ENCODE measurements at regions not wholly inside any gene's neighbourhood (a gene's known extent, or its start where the extent isn't known, plus 50 kb on each side); places are given as distances from the start of the nearest gene placed in this dataset.

- intact Hi-C loops (cut with micrococcal nuclease), result no loop called here
- H3K27me3 Mint-ChIP-seq (ENCODE audit: low read depth in 3 of 3), result peaks cover 1 to 8% (median 3%) of the 10 kb centered on the region in 3 donors
Observed at GRCh38 chr1:57492586-57493226, 68.8 kb upstream of the DAB1 start.

GRCh38 chr1:57489358-57490036 is 65.6 kb upstream of the DAB1 start:
- no peaks in the 10 kb centered on the region for H3K9me3 ChIP-seq (replicated peaks in 1 of 2; ENCODE audit: control insufficient read depth in 1 of 2, insufficient read depth in 1 of 2, low read length in 2 of 2)
- peaks cover 1 to 8% (median 3%) of the 10 kb centered on the region in 3 donors for H3K27me3 Mint-ChIP-seq (ENCODE audit: low read depth in 3 of 3)
- H3K4me1 ChIP-seq (ENCODE audit: control insufficient read depth in 1 of 2, insufficient read depth in 2 of 2, low read length in 2 of 2), result no peaks in the 10 kb centered on the region
- TF ChIP-seq, protein P1, sequence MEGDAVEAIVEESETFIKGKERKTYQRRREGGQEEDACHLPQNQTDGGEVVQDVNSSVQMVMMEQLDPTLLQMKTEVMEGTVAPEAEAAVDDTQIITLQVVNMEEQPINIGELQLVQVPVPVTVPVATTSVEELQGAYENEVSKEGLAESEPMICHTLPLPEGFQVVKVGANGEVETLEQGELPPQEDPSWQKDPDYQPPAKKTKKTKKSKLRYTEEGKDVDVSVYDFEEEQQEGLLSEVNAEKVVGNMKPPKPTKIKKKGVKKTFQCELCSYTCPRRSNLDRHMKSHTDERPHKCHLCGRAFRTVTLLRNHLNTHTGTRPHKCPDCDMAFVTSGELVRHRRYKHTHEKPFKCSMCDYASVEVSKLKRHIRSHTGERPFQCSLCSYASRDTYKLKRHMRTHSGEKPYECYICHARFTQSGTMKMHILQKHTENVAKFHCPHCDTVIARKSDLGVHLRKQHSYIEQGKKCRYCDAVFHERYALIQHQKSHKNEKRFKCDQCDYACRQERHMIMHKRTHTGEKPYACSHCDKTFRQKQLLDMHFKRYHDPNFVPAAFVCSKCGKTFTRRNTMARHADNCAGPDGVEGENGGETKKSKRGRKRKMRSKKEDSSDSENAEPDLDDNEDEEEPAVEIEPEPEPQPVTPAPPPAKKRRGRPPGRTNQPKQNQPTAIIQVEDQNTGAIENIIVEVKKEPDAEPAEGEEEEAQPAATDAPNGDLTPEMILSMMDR (IDR thresholded peaks at IDR 0.05), result no peak
- no peaks in the 10 kb centered on the region for H3K4me1 Mint-ChIP-seq
- H3K36me3 ChIP-seq (replicated peaks in 1 of 2; ENCODE audit: control insufficient read depth in 1 of 2, insufficient read depth in 2 of 2, low read length in 2 of 2), result no peaks in the 10 kb centered on the region
- no peaks in the 10 kb centered on the region for H3K79me2 ChIP-seq (ENCODE audit: insufficient read depth, low read length)
- H4K20me1 ChIP-seq (ENCODE audit: insufficient read depth, low read length), result no peaks in the 10 kb centered on the region
- H3K36me3 Mint-ChIP-seq, result no peaks in the 10 kb centered on the region
- H2AFZ ChIP-seq (ENCODE audit: insufficient read depth, low read depth, low read length, poor library complexity, severe bottlenecking), result no peak overlapping the region
- DNase-seq, result no peak
- H3K4me3 Mint-ChIP-seq, result no peak overlapping the region
- H3K9ac ChIP-seq (ENCODE audit: insufficient read depth, low read length, poor library complexity, severe bottlenecking), result no peak overlapping the region
- 90% methylated on average over 3 of the region's 5 CpGs for WGBS (ENCODE audit: insufficient coverage)
- intact Hi-C loops (cut with micrococcal nuclease), result no loop called here
- no peak overlapping the region for H3K27ac ChIP-seq (ENCODE audit: low read depth in 1 of 2, low read length in 2 of 2)
- no peak overlapping the region for H3K4me3 ChIP-seq (replicated peaks in 1 of 3; ENCODE audit: low read depth in 2 of 3, low read length in 3 of 3)
- no peak overlapping the region for H3K4me2 ChIP-seq (replicated peaks; ENCODE audit: extremely low read depth, low read length, poor library complexity, severe bottlenecking)
- peaks cover 0 to 5% (median 3%) of the 10 kb centered on the region in 7 donors for H3K9me3 Mint-ChIP-seq
- no peaks in the 10 kb centered on the region for H3K27me3 ChIP-seq (ENCODE audit: control insufficient read depth in 2 of 2, insufficient read depth in 2 of 2, low read length in 2 of 2)
- H3K27ac Mint-ChIP-seq, result no peak overlapping the region

More at GRCh38 chr1:57492586-57493226, 68.8 kb upstream of the DAB1 start:
- Mint-ChIP-seq H3K4me3 (no peak overlapping the region), H3K4me1 (no peaks in the 10 kb centered on the region), H3K27ac (no peak overlapping the region), H3K36me3 (no peaks in the 10 kb centered on the region), H3K9me3 (peaks cover 0 to 4% (median 3%) of the 10 kb centered on the region in 7 donors)
- H3K4me3 ChIP-seq (replicated peaks in 1 of 3; ENCODE audit: low read depth in 2 of 3, low read length in 3 of 3), result no peak overlapping the region
- no peaks in the 10 kb centered on the region for H3K36me3 ChIP-seq (replicated peaks in 1 of 2; ENCODE audit: control insufficient read depth in 1 of 2, insufficient read depth in 2 of 2, low read length in 2 of 2)
- TF ChIP-seq, protein P1 (IDR thresholded peaks at IDR 0.05), result no peak
- no peak overlapping the region for H2AFZ ChIP-seq (ENCODE audit: insufficient read depth, low read depth, low read length, poor library complexity, severe bottlenecking)
- DNase-seq, result no peak
- no peaks in the 10 kb centered on the region for H3K27me3 ChIP-seq (ENCODE audit: control insufficient read depth in 2 of 2, insufficient read depth in 2 of 2, low read length in 2 of 2)
- no peak overlapping the region for H3K4me2 ChIP-seq (replicated peaks; ENCODE audit: extremely low read depth, low read length, poor library complexity, severe bottlenecking)
- no peaks in the 10 kb centered on the region for H4K20me1 ChIP-seq (ENCODE audit: insufficient read depth, low read length)
- peaks cover 0 to 4% of the 10 kb centered on the region in 2 donors for H3K9me3 ChIP-seq (replicated peaks in 1 of 2; ENCODE audit: control insufficient read depth in 1 of 2, insufficient read depth in 1 of 2, low read length in 2 of 2)
- H3K4me1 ChIP-seq (ENCODE audit: control insufficient read depth in 1 of 2, insufficient read depth in 2 of 2, low read length in 2 of 2), result no peaks in the 10 kb centered on the region
- 100% methylated on average over 1 of the region's 5 CpGs for WGBS (ENCODE audit: insufficient coverage)
- no peak overlapping the region for H3K9ac ChIP-seq (ENCODE audit: insufficient read depth, low read length, poor library complexity, severe bottlenecking)
- no peaks in the 10 kb centered on the region for H3K79me2 ChIP-seq (ENCODE audit: insufficient read depth, low read length)
- H3K27ac ChIP-seq (ENCODE audit: low read depth in 1 of 2, low read length in 2 of 2), result no peak overlapping the region
